Adipocyte (in vitro differentiated cells): ENCODE measurements at regions not wholly inside any gene's neighbourhood (a gene's known extent, or its start where the extent isn't known, plus 50 kb on each side); places are given as distances from the start of the nearest gene placed in this dataset.
A peak's percentile ranks its signal among the peaks of the same experiment; 100 is the strongest.

Experiments
- DNase-seq: peaks from one replicate; pipeline ENCODE4 v3.0.0-alpha.2; 2015; ENCODE audit warnings: low read depth
- H3K27me3 ChIP-seq: replicated peaks from 2 replicates; pipeline ENCODE4 v1.7.0; 2013; ENCODE audit warnings: mild to moderate bottlenecking, low read length, moderate library complexity; ENCODE audit not compliant: control insufficient read depth, insufficient read depth
- H3K36me3 ChIP-seq: 2 replicates; pipeline ENCODE4 v1.7.0; 2013; ENCODE audit warnings: low read length, mild to moderate bottlenecking, moderate library complexity; ENCODE audit not compliant: control insufficient read depth, insufficient read depth, severe bottlenecking
- H3K4me1 ChIP-seq: 2 replicates; pipeline ENCODE4 v1.7.0; 2013; ENCODE audit warnings: mild to moderate bottlenecking, low read length, moderate library complexity; ENCODE audit not compliant: control insufficient read depth, insufficient read depth
- H3K4me3 ChIP-seq: 2 replicates; pipeline ENCODE4 v1.7.0; 2013; ENCODE audit warnings: mild to moderate bottlenecking, low read length, moderate library complexity
- H3K9ac ChIP-seq: 2 replicates; pipeline ENCODE4 v1.7.0; 2013; ENCODE audit warnings: mild to moderate bottlenecking, low read length, moderate library complexity
- H3K9me3 ChIP-seq: 2 replicates; pipeline ENCODE4 v1.7.0; 2013; ENCODE audit warnings: mild to moderate bottlenecking, low read length, moderate library complexity; ENCODE audit not compliant: control insufficient read depth

GRCh38 chr1:234985516-234986294 is 142.9 kb downstream of the TOMM20 start:
- Histone ChIP-seq H3K9ac (peak overlapping the region; percentile 57), H3K27me3 (no peaks in the 10 kb centered on the region), H3K4me1 (peaks cover 62% of the 10 kb centered on the region), H3K36me3 (no peaks in the 10 kb centered on the region), H3K4me3 (no peak overlapping the region), H3K9me3 (no peaks in the 10 kb centered on the region)
- no peak for DNase-seq

GRCh38 chr1:234985007-234985370 is 143.6 kb downstream of the TOMM20 start:
- H3K9ac ChIP-seq, result peak overlapping the region; percentile 57
- H3K36me3 ChIP-seq, result no peaks in the 10 kb centered on the region
- H3K27me3 ChIP-seq, result no peaks in the 10 kb centered on the region
- H3K4me3 ChIP-seq, result no peak overlapping the region
- DNase-seq, result no peak
- peaks cover 68% of the 10 kb centered on the region for H3K4me1 ChIP-seq
- H3K9me3 ChIP-seq, result no peaks in the 10 kb centered on the region

GRCh38 chr1:234983564-234984238 is 144.9 kb downstream of the TOMM20 start:
- H3K4me3 ChIP-seq, result no peak overlapping the region
- peaks cover 74% of the 10 kb centered on the region for H3K4me1 ChIP-seq
- H3K36me3 ChIP-seq, result no peaks in the 10 kb centered on the region
- no peak for DNase-seq
- no peaks in the 10 kb centered on the region for H3K27me3 ChIP-seq
- no peaks in the 10 kb centered on the region for H3K9me3 ChIP-seq
- peak overlapping the region; percentile 57 for H3K9ac ChIP-seq

GRCh38 chr1:234981758-234982157 is 146.9 kb downstream of the TOMM20 start:
- Histone ChIP-seq H3K4me3 (peak overlapping the region; percentile 12), H3K9ac (peak overlapping the region; percentile 78), H3K9me3 (no peaks in the 10 kb centered on the region), H3K36me3 (no peaks in the 10 kb centered on the region), H3K4me1 (peaks cover 73% of the 10 kb centered on the region), H3K27me3 (no peaks in the 10 kb centered on the region)
- DNase-seq, result no peak

- Histone ChIP-seq H3K27me3 (no peaks in the 10 kb centered on the region), H3K36me3 (no peaks in the 10 kb centered on the region), H3K9me3 (no peaks in the 10 kb centered on the region), H3K4me3 (peak overlapping the region; percentile 24), H3K4me1 (peaks cover 78% of the 10 kb centered on the region), H3K9ac (peak overlapping the region; percentile 78)
- peak; percentile 92 for DNase-seq
These were observed 147.8 kb downstream of the TOMM20 start for GRCh38 chr1:234980645-234981396.

- no peaks in the 10 kb centered on the region for H3K9me3 ChIP-seq
- H3K4me3 ChIP-seq, result peak overlapping the region; percentile 24
- no peaks in the 10 kb centered on the region for H3K27me3 ChIP-seq
- DNase-seq, result no peak
- peaks cover 80% of the 10 kb centered on the region for H3K4me1 ChIP-seq
- no peaks in the 10 kb centered on the region for H3K36me3 ChIP-seq
- H3K9ac ChIP-seq, result peak overlapping the region; percentile 78
These were observed 148.4 kb downstream of the TOMM20 start for GRCh38 chr1:234980291-234980644.

GRCh38 chr1:234979296-234980279 is 149.0 kb downstream of the TOMM20 start:
- peak overlapping the region; percentile 10 for H3K4me3 ChIP-seq
- H3K36me3 ChIP-seq, result no peaks in the 10 kb centered on the region
- peaks cover 80% of the 10 kb centered on the region for H3K4me1 ChIP-seq
- no peaks in the 10 kb centered on the region for H3K27me3 ChIP-seq
- DNase-seq, result no peak
- H3K9ac ChIP-seq, result peak overlapping the region; percentile 78
- H3K9me3 ChIP-seq, result no peaks in the 10 kb centered on the region

GRCh38 chr1:234978397-234979295 is 150.0 kb downstream of the TOMM20 start:
- peak; percentile 50 for DNase-seq
- Histone ChIP-seq H3K4me1 (peaks cover 76% of the 10 kb centered on the region), H3K36me3 (no peaks in the 10 kb centered on the region), H3K9ac (peak overlapping the region; percentile 78), H3K4me3 (peak overlapping the region; percentile 18), H3K27me3 (no peaks in the 10 kb centered on the region), H3K9me3 (no peaks in the 10 kb centered on the region)

- H3K4me1 ChIP-seq, result peaks cover 76% of the 10 kb centered on the region
- H3K9me3 ChIP-seq, result no peaks in the 10 kb centered on the region
- DNase-seq, result no peak
These were observed 150.7 kb downstream of the TOMM20 start for GRCh38 chr1:234977875-234978396.

More at GRCh38 chr1:234977875-234978396, 150.7 kb downstream of the TOMM20 start:
- Histone ChIP-seq H3K36me3 (no peaks in the 10 kb centered on the region), H3K9ac (peak overlapping the region; percentile 78), H3K27me3 (no peaks in the 10 kb centered on the region), H3K4me3 (peak overlapping the region; percentile 18)
